GM19025 (cell line): ENCODE measurements at regions not wholly inside any gene's neighbourhood (a gene's known extent, or its start where the extent isn't known, plus 50 kb on each side); places are given as distances from the start of the nearest gene placed in this dataset.
"Not testable (repeated sequence)": the region's sequence is repeated elsewhere in the genome, so short reads cannot be mapped to it uniquely, and the experiment has no call there.

Source experiments
- ATAC-seq: cut with Tn5 transposase; IDR thresholded peaks from one replicate; pipeline ENCODE4 v1.9.1; 2021; ENCODE audit warnings: mild to moderate bottlenecking, low read depth, moderate library complexity; ENCODE audit not compliant: unreplicated experiment

DNA sequence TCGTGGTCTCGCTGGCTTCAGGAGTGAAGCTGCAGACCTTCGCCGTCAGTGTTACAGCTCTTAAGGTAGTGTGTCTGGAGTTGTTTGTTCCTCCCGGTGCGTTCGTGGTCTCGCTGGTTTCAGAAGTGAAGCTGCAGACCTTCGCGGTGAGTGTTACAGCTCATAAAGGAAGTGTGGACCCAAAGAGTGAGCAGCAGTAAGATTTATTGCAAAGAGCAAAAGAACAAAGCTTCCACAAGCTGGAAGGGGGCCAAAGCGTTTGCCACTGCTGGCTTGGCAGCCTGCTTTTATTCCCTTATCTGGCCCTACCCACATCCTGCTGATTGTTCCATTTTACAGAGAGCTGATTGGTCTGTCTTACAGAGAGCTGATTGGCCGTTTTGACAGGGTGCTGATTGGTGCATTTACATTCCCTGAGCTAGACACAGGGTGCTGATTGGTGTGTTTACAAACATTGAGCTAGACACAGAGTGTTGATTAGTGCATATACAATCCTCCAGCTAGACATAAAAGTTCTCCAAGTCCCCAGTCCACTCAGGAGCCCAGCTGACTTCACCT, 1256.0 kb downstream of the STIM2 start:
- ATAC-seq: not testable (repeated sequence)

DNA sequence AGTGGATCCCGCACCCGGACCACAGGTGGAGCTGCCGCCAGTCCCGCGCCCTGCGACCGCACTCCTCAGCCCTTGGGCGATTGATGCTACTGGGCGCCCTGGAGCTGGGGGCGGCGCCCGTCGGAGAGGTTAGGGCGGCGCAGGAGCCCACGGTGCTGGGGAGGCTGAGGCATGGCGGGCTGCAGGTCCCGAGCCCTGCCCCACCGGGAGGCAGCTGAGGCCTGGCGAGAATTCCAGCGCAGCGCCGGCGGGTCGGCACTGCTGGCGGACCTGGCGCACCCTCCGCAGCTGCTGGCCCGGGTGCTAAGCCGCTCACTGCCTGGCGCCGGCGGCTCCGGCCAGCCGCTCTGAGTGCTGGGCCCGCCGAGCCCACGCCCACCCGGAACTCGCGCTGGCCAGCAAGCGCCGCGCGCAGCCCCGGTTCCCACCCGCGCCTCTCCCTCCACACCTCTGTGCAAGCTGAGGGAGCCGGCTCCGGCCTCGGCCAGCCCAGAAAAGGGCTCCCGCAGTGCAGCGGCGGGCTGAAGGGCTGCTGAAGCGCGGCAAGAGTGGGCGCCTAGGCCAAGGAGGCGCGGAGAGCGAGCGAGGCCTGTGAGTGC, 1256.5 kb downstream of the STIM2 start:
- ATAC-seq: no peak

DNA sequence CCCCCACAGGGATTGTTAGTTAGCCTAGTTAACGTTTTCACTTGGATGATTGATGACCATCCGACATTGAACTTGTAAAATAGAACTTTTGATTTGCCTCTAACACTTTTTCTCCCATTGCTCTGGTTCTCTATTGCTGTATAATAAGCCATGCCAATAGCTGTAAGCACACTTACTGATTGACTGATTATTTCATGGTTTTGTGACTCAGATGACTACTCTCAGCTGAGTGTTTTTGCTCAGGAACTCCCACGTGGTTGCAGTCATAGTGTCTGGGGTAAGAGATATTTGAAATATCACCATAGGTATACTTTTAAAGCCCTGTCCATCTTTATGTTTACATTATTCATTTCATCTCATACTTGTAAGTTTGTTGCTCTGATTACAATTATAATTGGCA, 1285.5 kb downstream of the STIM2 start:
- ATAC-seq: no peak

DNA sequence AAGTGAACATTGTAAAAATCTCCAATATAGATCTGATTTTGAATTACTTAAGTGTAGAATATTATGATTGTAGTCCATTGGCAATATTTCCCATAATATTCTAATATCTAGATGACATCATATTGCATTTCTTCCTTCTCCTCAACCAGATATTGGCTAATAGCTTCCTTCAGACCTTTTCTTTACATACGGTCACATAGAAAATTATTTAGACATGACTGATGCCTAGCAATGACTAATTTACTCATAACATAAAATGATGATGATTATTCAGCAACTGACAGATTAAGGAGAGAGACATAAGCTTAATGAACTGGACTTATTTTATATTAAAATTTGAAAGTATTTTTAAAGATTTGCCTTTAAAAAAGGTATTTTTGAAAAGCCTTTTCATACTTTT, 1287.6 kb downstream of the STIM2 start:
- ATAC-seq: no peak

DNA sequence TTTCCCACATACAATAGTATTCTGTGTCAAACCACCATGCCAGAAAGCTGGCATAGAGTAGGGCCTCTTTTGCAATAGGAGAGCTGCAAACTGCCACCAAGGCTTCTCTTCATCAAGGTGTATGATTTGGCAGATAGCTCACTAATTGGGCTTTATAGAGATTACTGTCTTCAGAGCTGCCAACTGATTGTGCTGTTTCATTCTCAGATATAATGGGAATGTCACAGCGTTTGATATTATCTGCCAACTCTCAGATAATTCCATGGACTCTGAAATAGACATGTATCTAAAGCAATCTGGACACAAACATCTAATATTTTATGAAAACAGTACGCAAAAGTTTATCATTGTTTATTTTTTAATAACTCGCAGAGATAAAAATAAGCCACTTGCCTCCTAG, 1289.1 kb downstream of the STIM2 start:
- no peak for ATAC-seq

DNA sequence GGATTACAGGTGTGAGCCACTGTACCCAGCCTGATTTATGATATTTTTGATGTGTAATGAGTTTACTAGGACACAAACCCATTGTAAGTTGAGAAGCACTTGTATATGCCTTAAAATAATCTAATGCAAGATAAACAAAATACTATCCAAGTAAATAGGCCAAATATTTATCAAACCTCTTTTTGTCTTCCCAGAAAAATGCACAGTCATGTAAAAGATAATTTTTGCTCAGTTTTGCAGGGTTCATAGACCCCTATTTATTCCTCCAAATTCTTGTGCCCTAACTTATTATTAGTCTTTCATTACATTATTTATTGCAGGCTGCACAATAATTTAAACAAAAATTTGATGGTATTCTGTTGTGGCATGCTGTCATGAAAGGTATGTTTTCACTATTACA, 1290.7 kb downstream of the STIM2 start:
- ATAC-seq: no peak

DNA sequence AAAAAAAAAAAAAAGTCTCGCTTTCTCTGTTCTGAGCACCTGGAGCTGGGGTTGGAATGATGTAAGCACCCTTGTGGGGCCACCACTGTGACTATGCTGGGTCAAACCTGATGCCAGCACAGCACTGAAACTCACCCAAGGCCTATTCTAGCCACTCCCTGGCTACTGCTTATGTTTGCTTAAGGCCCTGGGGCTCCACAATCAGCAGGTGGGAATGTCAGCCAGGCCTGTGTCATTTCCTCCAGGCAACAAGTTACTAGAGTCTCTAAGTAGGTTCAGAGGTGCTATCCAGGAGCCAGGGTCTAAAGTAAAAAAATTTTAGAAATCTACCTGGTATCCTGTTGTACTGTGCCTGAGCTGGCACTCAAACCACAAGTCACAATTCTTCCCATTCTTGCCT, 1306.8 kb downstream of the STIM2 start:
- no peak for ATAC-seq

DNA sequence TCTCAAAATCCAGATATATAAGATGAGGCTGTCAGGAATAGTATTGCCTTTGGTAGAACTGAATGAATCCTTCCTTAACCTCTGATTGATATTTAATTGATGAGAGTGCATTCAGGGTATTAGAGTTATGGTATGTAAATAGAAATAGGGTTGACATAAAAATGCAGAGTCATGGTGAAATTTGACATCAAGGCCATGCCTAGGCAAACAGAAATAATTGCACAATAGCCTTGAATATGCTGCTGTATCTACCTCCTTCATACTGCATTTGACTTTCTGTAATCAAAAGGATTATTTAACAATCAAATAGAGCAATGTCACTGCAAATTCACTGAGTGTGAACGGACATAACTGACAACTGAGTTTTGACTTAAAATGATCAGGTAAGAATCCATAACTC, 1316.3 kb downstream of the STIM2 start:
- no peak for ATAC-seq

DNA sequence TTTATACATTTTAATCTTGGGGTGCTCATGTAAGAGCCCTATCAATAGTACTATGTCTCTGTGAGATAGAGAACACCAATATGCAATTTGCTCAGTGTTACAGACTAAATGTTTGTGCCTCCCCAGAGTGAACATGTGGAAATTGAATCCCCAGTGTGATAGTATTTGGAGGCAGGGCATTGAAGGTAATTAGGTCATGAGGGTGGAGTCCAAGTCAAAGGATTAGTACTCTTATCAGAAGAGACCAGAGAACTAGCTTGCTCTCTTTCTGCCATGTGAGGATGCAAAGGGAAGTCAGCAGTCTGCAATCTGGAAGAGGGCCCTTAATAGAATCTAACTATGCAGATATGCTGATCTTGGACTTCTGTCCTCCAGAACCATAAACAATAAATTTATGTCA, 1317.0 kb downstream of the STIM2 start:
- ATAC-seq: no peak

DNA sequence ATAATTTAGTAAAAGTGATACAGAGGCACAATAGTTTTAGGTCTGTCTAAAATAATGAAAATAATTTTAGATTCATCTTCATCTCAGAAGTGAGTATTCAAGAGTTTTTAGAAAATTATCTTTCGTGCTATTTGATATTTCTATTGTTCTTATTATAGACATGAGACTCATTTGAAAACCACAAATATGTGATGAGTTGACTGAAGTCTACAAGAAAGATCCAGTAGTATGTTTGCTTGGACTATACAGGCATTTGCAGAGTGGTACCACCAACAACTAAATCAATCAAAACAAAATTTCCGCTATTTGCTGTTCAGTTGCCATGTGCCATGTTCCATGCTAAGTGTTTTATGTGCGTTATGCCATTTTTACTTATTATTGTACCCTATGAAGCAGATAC, 1318.5 kb downstream of the STIM2 start:
- ATAC-seq: no peak

DNA sequence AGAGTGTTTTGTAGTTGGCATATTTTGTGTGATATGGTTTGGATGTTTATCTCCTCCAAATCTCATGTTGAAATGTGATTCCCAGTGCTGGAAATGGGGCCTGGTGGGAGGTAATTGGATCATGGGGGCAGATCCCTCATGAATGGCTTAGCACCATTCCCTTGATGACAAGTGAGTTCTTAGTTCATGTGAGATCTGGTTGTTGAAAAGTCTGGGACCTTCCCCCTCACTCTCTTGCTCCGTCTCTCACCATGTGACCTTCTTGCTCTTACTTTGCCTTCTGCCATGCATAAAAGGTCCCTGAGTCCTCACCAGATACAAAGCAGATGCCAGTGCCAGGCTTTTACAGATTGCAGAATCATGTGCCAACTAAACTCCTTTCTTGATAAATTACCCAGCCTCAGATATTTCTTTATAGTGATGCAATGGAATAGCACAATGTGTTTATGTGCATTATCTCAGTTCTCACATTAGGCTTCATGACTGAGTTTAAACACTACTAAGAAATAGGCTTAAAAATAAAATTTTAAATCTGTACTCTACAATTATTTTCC, 1348.8 kb downstream of the STIM2 start:
- ATAC-seq: no peak

DNA sequence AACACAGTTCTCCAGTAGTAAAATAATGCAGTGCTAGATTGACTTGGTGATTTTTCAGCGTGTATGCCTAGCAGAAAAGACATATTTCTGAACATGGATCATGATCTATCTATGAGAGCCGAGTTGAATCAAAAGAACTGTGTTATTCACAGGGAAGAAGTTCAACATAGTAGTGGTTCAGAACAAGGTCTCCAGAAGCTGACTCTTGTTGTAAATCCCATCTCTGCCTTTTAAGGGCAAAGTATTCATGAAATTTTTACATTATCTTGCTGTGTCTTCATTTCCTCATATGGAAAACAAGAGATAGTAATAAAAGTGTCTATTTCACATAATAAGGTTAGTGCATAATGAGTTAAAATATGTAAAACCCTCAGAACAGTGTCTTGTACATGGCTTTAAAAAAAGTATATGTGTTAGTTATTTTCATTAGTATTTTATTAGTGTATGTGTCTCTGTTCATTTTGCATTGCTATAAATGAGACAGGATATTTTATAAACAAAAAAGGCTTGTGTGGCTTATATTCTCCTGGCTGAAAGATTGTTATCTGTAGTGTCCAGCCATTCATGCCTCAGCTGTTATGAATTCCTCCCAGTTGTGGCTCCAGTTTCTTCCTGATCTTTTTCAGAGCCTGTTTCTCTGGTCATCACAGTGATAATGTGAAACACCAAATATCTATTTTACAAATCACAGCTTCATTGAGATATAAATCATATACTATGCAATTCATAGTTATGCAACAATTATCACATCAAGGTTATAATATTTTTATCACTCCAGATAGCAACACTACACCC, 1351.2 kb downstream of the STIM2 start:
- ATAC-seq: no peak

DNA sequence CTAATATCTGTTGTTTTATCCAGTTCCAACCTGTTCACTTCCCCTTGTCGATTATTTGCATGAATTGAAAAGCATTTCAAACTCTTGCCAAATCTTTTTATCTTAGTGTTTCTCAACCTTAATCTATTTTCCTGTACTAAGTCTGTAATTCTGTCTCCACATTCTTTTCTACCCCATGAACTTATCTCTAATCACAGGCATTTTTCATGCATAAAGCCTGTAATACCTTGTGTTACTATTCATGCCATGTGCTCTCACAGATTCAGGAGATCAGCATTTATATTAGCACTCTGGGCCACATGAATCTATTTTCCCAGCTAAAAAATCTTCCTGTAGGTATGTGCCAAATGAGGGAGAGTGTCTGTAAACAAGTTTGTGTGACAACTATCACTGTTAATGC, 1360.9 kb downstream of the STIM2 start:
- ATAC-seq: no peak

DNA sequence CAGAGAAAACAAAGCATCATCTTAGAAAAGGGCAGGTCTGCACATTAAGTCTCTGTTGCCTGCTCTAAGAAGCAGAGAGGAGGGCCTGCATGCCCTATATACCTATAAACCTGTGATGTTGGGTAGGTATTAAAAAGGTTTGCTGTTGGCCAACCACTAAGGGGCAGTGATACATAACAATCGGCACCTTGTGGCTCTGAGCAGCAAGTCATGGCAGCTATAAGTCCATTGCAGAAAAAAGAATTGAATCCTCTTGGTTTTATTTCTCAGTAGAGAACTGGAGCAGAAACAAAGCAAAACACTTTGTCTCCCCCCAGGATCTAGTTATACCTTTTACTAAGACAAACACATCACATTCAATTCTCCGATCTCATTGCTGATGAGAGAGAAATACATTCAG, 1364.4 kb downstream of the STIM2 start:
- no peak for ATAC-seq

DNA sequence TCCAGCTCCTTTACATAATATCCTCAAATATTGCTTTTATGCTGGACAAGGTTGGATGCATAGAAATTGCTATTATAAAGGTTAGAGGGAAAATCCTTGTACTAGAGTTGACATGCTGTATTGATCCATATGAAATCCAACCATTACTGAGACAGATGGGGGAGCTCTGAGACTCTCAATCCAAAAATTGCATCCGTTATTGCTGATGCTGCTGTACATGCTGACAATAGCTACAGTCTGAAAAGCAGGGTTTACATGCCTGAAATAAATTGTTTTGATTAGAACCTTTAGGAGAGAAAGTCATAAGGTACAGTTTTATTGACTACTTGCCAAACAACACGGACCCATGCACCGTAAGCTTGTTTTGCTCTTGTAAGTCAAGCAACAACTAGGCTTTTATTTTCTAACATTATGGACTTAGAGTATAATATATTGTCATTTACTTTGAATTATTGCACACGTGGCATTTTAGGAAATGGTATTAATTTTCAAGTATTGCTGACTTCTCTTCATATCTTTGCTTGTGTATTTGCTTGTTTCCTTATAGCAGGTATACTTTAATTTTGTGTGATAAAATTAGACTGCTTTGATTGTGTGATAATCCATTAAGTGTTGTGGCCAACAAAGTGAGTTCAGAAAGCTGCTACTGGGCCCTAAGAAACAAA, 1365.2 kb downstream of the STIM2 start:
- no peak for ATAC-seq

DNA sequence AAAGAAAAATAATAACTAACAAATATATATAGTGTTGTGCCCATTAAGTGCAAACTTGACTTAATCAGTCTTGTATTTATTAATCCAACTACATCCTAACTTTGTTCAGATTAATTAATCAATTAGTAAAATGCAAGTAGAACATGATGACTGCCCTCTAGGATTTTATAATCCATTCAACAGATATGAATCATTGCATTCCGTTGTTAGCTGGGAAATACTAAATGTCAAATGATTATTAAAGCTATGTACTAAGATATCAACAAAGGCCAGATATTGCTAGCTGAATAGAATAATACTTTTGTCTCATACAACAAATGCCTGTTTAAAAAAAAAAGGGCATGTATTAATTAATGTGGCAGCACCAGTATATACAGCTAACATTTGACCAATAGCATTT, 1366.3 kb downstream of the STIM2 start:
- no peak for ATAC-seq

DNA sequence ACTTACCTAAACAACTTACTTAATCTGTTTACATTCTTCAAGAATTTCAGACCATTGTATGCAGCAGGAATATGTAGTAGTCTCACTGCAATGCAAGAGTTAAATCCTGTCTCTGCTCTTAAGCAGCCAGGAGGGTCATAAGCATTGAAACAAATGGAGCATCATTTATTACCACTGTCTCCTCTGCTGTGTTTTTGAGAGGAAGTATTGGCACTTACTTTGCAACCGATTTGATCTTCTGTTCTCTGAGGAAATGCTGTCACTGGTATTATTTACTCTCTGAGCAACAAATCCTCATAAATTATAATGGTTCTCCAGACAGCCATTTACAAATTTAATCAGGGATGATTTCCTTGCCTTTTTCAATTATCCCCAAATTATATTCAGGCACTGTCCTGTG, 1367.1 kb downstream of the STIM2 start:
- ATAC-seq: no peak

DNA sequence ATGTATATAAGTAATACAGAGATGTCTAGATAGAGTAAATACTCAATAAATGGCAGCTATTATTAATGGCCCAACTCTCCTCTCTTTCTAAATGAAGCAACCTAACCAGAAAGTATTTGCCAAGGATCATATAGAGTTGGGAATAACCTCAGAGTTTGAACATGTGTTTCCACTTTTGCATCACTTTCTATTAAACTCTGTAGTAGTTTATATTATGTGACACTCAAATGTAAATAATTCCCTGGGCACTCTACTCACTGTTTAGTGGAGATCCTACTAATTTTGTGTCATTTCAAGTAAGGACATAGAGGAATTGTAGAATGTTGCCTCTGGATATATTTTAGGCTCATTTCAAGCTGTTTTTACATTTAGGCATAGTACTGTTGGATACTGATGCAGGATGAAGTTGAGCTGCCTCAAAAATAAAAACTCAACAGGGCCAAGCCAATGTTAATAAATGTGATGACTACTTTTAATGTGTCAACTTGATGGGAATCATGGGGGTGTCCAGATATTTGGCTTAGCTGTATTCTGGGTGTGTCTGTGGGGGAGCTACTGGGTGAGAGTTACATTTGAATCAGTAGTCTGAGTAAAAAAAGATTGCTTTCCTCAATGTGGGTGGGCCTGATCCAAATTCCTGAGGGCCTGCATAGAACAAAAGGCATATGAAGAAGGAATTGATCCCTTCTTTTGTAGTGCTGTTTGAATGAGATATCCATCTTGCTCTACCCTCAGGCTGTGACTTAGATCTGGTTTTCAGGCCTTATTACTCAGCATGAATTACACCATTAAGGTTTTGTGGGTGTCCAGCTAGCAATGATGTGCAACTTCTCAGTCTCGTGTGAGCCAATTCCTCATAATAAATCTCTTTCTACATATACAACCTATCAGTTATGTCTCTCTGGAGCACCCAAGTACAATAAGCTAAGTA, 1368.2 kb downstream of the STIM2 start:
- no peak for ATAC-seq

DNA sequence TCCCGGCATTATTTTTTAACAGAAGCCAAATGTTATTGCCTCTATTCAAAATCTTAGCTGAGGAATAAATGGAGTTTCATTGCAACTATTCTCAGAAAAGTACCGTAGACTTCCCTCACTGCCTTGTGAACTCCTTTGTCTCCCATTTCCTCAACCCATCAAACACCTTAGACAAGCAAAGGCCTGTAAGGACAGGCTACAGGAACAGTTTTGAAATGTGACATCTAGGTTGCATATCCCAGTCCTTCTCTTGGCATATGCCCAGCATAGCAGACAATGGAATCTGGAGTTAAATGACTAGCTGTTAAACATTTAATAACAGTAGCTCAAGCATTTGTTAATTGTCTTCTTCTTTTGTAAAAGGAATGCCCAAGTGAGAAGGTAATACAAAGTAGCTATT, 1371.7 kb downstream of the STIM2 start:
- no peak for ATAC-seq

DNA sequence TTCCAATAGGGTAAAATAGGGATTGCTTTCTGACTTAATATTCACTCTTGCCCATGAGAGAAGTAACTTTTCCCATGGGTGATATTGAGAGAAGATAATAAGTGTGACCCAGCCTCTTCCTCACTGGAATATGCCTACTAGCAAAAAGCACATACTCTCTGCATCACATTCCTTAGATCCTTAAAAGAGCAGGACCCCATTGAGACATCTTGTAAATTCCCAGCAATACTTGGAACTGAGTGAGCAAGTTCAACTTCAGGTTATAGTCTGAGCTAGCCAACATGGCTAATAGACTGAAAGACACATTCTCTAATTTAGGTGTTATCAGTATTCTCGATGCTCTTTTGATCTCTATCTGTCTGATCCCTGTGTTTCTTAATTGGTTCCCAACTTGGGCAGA, 1372.3 kb downstream of the STIM2 start:
- no peak for ATAC-seq
